Osteoblast (primary cell): ENCODE measurements at regions not wholly inside any gene's neighbourhood (a gene's known extent, or its start where the extent isn't known, plus 50 kb on each side); places are given as distances from the start of the nearest gene placed in this dataset.

Source experiments
- DNase-seq: peaks from one replicate; pipeline ENCODE4 v3.0.0; 2011; ENCODE audit warnings: low spot score, mixed read lengths; ENCODE audit not compliant: insufficient read length; ENCODE audit errors: missing footprints
- H2AFZ ChIP-seq: 2 replicates; pipeline ENCODE4 v1.6.0; 2011; ENCODE audit warnings: mild to moderate bottlenecking, low read length
- H3K27ac ChIP-seq: 2 replicates; pipeline ENCODE4 v1.5.1; 2011; ENCODE audit warnings: mild to moderate bottlenecking, low read depth, low read length, moderate library complexity
- H3K27me3 ChIP-seq: 2 replicates; pipeline ENCODE4 v1.6.0; 2012; ENCODE audit warnings: mild to moderate bottlenecking, control low read depth, inconsistent platforms, low read length, moderate library complexity; ENCODE audit not compliant: insufficient read depth
- H3K36me3 ChIP-seq: 2 replicates; pipeline ENCODE4 v1.5.1; 2011; ENCODE audit warnings: mild to moderate bottlenecking, low read length, control low read depth, moderate library complexity; ENCODE audit not compliant: insufficient read depth
- H3K4me1 ChIP-seq: 2 replicates; pipeline ENCODE4 v1.5.1; 2011; ENCODE audit warnings: mild to moderate bottlenecking, low read length, control low read depth, moderate library complexity; ENCODE audit not compliant: insufficient read depth
- H3K4me2 ChIP-seq: 2 replicates; pipeline ENCODE4 v1.6.0; 2011; ENCODE audit warnings: mild to moderate bottlenecking, low read length; ENCODE audit not compliant: insufficient read depth
- H3K4me3 ChIP-seq: fragments of 200-600 bp; sonication (generic); 3 replicates; pipeline ENCODE4 v1.5.1; 2012; ENCODE audit warnings: mild to moderate bottlenecking, low read length, inconsistent platforms; ENCODE audit not compliant: insufficient read depth
- H3K79me2 ChIP-seq: 2 replicates; pipeline ENCODE4 v1.6.0; 2012; ENCODE audit warnings: mild to moderate bottlenecking, low read length, control low read depth, inconsistent platforms; ENCODE audit not compliant: insufficient read depth
- H3K9me3 ChIP-seq: 2 replicates; pipeline ENCODE4 v1.5.1; 2011; ENCODE audit warnings: low read depth, low read length, control low read depth
- H4K20me1 ChIP-seq: 2 replicates; pipeline ENCODE4 v1.6.0; 2012; ENCODE audit warnings: mild to moderate bottlenecking, low read length, control low read depth; ENCODE audit not compliant: insufficient read depth
- TF ChIP-seq, protein P1 (sequence below): IDR thresholded peaks from 2 replicates; pipeline ENCODE4 v1.5.1; 2011; ENCODE audit warnings: mild to moderate bottlenecking, low read depth, low read length, moderate library complexity; ENCODE audit errors: extremely low read depth

DNA sequence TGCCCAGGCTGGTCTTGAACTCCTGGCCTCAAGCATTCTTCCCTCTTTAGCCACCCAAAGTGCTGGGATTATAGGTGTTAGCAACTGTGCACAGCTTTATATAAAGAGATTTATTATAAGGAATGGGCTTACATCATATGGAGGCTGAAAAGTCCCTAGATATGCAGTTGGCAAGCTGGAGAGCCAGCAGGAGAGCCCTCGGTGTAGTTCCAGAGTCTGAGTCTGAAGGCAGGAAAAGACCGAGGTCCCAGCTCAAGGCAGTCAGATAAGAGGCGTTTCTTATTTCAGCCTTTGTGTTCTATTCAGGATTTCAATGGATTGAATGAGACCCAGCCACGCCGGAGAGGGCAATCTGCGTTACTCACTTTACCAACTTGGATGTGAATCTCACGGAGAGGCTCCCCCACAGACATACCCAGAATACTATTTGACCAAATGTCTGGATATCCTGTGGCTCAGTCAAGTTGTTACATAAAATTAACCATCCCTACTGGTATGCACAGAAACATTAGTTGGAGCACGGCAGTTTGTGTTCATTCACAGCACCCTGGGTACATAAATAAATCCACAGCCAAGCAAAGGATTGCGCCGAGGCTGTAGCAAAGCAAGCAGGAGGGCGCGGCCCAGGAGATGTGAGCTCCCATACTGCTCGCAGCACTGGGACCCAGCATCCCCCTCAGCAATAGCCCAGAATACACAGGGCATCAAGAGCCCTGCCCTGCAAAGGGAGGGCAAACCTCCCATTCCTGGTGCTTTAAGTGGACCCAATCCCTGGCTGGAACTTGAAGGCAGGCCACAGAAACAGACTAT is 158.4 kb upstream of the ZNF32 start:
- Histone ChIP-seq H3K79me2 (no peaks in the 10 kb centered on the region), H3K4me1 (peaks cover 49% of the 10 kb centered on the region), H3K36me3 (no peaks in the 10 kb centered on the region), H3K4me2 (no peak overlapping the region), H4K20me1 (no peaks in the 10 kb centered on the region), H3K4me3 (no peak overlapping the region), H2AFZ (no peak overlapping the region), H3K27ac (peak overlapping the region; percentile 87), H3K27me3 (no peaks in the 10 kb centered on the region), H3K9me3 (no peaks in the 10 kb centered on the region)
- DNase-seq = no peak
- TF ChIP-seq, protein P1, sequence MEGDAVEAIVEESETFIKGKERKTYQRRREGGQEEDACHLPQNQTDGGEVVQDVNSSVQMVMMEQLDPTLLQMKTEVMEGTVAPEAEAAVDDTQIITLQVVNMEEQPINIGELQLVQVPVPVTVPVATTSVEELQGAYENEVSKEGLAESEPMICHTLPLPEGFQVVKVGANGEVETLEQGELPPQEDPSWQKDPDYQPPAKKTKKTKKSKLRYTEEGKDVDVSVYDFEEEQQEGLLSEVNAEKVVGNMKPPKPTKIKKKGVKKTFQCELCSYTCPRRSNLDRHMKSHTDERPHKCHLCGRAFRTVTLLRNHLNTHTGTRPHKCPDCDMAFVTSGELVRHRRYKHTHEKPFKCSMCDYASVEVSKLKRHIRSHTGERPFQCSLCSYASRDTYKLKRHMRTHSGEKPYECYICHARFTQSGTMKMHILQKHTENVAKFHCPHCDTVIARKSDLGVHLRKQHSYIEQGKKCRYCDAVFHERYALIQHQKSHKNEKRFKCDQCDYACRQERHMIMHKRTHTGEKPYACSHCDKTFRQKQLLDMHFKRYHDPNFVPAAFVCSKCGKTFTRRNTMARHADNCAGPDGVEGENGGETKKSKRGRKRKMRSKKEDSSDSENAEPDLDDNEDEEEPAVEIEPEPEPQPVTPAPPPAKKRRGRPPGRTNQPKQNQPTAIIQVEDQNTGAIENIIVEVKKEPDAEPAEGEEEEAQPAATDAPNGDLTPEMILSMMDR = no peak

DNA sequence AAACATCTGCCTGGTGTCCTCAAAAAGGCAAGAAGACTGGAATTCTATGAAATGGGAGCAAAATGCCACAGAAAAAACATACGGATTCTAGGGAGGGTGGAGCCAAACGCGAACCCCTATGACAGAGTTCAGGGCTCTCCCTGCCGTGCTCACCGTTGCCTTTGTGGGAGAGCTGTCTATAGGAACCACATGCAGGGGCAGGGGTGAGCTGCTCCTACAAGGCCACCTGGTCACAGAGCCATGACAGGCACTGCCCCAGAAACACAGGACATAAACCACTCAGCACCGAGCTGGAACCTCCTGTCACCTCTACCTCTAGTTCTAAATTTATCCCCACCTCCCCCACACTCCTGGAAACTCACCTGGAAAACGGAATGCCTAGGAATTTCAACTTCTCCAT is 155.1 kb upstream of the ZNF32 start:
- DNase-seq = no peak
- Histone ChIP-seq H3K27me3 (no peaks in the 10 kb centered on the region), H3K4me3 (no peak overlapping the region), H2AFZ (no peak overlapping the region), H3K27ac (no peak overlapping the region), H3K9me3 (no peaks in the 10 kb centered on the region), H3K4me1 (peaks cover 24% of the 10 kb centered on the region), H4K20me1 (no peaks in the 10 kb centered on the region), H3K79me2 (no peaks in the 10 kb centered on the region), H3K4me2 (no peak overlapping the region), H3K36me3 (no peaks in the 10 kb centered on the region)
- TF ChIP-seq, protein P1 = no peak

- Histone ChIP-seq H3K36me3 (no peaks in the 10 kb centered on the region), H3K27ac (no peak overlapping the region), H3K4me3 (no peak overlapping the region)
Observed at GRCh38 chr10:43802988-43803696, 154.5 kb upstream of the ZNF32 start.

More at GRCh38 chr10:43802988-43803696, 154.5 kb upstream of the ZNF32 start:
- DNase-seq = no peak
- H2AFZ ChIP-seq = no peak overlapping the region
- H3K27me3 ChIP-seq = no peaks in the 10 kb centered on the region
- no peaks in the 10 kb centered on the region for H3K9me3 ChIP-seq
- peaks cover 18% of the 10 kb centered on the region for H3K4me1 ChIP-seq
- H3K4me2 ChIP-seq = no peak overlapping the region
- H3K79me2 ChIP-seq = no peaks in the 10 kb centered on the region
- TF ChIP-seq, protein P1 = no peak
- H4K20me1 ChIP-seq = no peaks in the 10 kb centered on the region
